ENCODE measurements at regions not wholly inside any gene's neighbourhood (a gene's known extent, or its start where the extent isn't known, plus 50 kb on each side); places are given as distances from the start of the nearest gene placed in this dataset.

DNA sequence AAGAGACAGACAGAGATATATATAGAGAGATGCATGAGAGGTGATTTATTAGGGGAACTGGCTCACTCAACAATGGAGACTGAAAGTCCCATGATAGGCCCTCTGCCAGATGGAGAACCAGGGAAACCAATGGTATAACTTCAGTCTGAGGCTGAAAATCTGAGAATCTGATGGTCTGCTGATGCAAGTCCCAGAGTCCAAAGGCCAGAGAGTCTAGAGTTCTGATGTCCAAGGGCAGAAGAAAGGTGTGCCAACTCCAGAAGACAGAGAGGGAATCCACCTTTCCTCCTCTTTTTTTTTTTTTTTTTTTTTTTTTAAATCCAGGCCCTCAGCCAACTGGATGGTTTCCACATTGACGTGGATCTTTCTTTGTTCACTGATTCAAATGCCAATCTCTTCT, 197.9 kb upstream of the MEIS2 start:
- TF ChIP-seq, protein P1, sequence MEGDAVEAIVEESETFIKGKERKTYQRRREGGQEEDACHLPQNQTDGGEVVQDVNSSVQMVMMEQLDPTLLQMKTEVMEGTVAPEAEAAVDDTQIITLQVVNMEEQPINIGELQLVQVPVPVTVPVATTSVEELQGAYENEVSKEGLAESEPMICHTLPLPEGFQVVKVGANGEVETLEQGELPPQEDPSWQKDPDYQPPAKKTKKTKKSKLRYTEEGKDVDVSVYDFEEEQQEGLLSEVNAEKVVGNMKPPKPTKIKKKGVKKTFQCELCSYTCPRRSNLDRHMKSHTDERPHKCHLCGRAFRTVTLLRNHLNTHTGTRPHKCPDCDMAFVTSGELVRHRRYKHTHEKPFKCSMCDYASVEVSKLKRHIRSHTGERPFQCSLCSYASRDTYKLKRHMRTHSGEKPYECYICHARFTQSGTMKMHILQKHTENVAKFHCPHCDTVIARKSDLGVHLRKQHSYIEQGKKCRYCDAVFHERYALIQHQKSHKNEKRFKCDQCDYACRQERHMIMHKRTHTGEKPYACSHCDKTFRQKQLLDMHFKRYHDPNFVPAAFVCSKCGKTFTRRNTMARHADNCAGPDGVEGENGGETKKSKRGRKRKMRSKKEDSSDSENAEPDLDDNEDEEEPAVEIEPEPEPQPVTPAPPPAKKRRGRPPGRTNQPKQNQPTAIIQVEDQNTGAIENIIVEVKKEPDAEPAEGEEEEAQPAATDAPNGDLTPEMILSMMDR (conservative IDR thresholded peaks at IDR 0.05 in 1 of 2, IDR thresholded peaks at IDR 0.05 in 1 of 2; ENCODE audit: extremely low read depth in 1 of 2, insufficient read depth in 1 of 2, low read depth in 1 of 2, low read length in 2 of 2), result no peak
- TF ChIP-seq EZH2 (IDR thresholded peaks at IDR 0.05; ENCODE audit: borderline replicate concordance, low read length), result no peak

All from mammary epithelial cell (primary cell).